H1 (cell line): ENCODE measurements at regions not wholly inside any gene's neighbourhood (a gene's known extent, or its start where the extent isn't known, plus 50 kb on each side); places are given as distances from the start of the nearest gene placed in this dataset.

ENCODE experiments used
- CHD2 ChIP-seq: IDR thresholded peaks from 2 replicates; pipeline ENCODE4 v1.6.1; 2012; ENCODE audit warnings: low read length, improper control_type of control experiment
- NANOG ChIP-seq: IDR thresholded peaks from 2 replicates; pipeline ENCODE4 v1.6.1; 2011; ENCODE audit warnings: low read length, low read depth, mild to moderate bottlenecking, inconsistent platforms; ENCODE audit not compliant: insufficient read depth, poor library complexity, severe bottlenecking
- POLR2A ChIP-seq, 2 experiments: IDR thresholded peaks; 1 replicate in 1 of 2; 2 replicates in 1 of 2; pipeline ENCODE4 v1.6.1; 2011; ENCODE audit warnings: low read depth in 2 of 2, low read length in 2 of 2, mild to moderate bottlenecking in 2 of 2; ENCODE audit errors: control extremely low read depth in 1 of 2
- POLR2AphosphoS5 ChIP-seq: IDR thresholded peaks from 2 replicates; pipeline ENCODE4 v1.6.1; 2011; ENCODE audit warnings: low read depth, low read length
- POU5F1 ChIP-seq: IDR thresholded peaks from 2 replicates; pipeline ENCODE4 v1.6.1; 2011; ENCODE audit warnings: low read depth, mild to moderate bottlenecking, low read length, moderate library complexity
- RAD21 ChIP-seq, 2 experiments: IDR thresholded peaks in 1 of 2; conservative IDR thresholded peaks in 1 of 2; 2 replicates each; pipeline ENCODE4 v1.6.1; 2011; ENCODE audit warnings: low read depth in 2 of 2, low read length in 2 of 2, improper control_type of control experiment in 1 of 2, inconsistent platforms in 1 of 2, mild to moderate bottlenecking in 1 of 2, moderate library complexity in 1 of 2
- SAP30 ChIP-seq: fragments of 300-600 bp; sonication (generic); IDR thresholded peaks from 2 replicates; pipeline ENCODE4 v1.7.1; 2012; ENCODE audit warnings: low read length, moderate library complexity, mild to moderate bottlenecking, inconsistent platforms; ENCODE audit not compliant: insufficient read depth, insufficient replicate concordance
- SP1 ChIP-seq: IDR thresholded peaks from 2 replicates; pipeline ENCODE4 v1.6.1; 2011; ENCODE audit warnings: low read depth, low read length
- SP4 ChIP-seq: IDR thresholded peaks from 2 replicates; pipeline ENCODE4 v1.6.1; 2012; ENCODE audit warnings: low read length, inconsistent platforms
- SUZ12 ChIP-seq: fragments of 200-600 bp; sonication (generic); IDR thresholded peaks from 2 replicates; pipeline ENCODE4 v1.6.1; 2012; ENCODE audit warnings: mild to moderate bottlenecking, inconsistent platforms, low read length, moderate library complexity, mixed read lengths
- YY1 ChIP-seq: IDR thresholded peaks from 2 replicates; pipeline ENCODE4 v1.6.1; 2011; ENCODE audit warnings: low read depth, mild to moderate bottlenecking, low read length
- TF ChIP-seq, protein P1 (sequence below): fragments of 300-600 bp; sonication (generic); IDR thresholded peaks from 2 replicates; pipeline ENCODE4 v1.7.1; 2012; ENCODE audit warnings: low read length, moderate library complexity, mild to moderate bottlenecking, inconsistent platforms; ENCODE audit not compliant: insufficient replicate concordance

GRCh38 chr3:16072420-16073110, 101.9 kb upstream of the GALNT15 start (continued):
- TF ChIP-seq, protein P1, sequence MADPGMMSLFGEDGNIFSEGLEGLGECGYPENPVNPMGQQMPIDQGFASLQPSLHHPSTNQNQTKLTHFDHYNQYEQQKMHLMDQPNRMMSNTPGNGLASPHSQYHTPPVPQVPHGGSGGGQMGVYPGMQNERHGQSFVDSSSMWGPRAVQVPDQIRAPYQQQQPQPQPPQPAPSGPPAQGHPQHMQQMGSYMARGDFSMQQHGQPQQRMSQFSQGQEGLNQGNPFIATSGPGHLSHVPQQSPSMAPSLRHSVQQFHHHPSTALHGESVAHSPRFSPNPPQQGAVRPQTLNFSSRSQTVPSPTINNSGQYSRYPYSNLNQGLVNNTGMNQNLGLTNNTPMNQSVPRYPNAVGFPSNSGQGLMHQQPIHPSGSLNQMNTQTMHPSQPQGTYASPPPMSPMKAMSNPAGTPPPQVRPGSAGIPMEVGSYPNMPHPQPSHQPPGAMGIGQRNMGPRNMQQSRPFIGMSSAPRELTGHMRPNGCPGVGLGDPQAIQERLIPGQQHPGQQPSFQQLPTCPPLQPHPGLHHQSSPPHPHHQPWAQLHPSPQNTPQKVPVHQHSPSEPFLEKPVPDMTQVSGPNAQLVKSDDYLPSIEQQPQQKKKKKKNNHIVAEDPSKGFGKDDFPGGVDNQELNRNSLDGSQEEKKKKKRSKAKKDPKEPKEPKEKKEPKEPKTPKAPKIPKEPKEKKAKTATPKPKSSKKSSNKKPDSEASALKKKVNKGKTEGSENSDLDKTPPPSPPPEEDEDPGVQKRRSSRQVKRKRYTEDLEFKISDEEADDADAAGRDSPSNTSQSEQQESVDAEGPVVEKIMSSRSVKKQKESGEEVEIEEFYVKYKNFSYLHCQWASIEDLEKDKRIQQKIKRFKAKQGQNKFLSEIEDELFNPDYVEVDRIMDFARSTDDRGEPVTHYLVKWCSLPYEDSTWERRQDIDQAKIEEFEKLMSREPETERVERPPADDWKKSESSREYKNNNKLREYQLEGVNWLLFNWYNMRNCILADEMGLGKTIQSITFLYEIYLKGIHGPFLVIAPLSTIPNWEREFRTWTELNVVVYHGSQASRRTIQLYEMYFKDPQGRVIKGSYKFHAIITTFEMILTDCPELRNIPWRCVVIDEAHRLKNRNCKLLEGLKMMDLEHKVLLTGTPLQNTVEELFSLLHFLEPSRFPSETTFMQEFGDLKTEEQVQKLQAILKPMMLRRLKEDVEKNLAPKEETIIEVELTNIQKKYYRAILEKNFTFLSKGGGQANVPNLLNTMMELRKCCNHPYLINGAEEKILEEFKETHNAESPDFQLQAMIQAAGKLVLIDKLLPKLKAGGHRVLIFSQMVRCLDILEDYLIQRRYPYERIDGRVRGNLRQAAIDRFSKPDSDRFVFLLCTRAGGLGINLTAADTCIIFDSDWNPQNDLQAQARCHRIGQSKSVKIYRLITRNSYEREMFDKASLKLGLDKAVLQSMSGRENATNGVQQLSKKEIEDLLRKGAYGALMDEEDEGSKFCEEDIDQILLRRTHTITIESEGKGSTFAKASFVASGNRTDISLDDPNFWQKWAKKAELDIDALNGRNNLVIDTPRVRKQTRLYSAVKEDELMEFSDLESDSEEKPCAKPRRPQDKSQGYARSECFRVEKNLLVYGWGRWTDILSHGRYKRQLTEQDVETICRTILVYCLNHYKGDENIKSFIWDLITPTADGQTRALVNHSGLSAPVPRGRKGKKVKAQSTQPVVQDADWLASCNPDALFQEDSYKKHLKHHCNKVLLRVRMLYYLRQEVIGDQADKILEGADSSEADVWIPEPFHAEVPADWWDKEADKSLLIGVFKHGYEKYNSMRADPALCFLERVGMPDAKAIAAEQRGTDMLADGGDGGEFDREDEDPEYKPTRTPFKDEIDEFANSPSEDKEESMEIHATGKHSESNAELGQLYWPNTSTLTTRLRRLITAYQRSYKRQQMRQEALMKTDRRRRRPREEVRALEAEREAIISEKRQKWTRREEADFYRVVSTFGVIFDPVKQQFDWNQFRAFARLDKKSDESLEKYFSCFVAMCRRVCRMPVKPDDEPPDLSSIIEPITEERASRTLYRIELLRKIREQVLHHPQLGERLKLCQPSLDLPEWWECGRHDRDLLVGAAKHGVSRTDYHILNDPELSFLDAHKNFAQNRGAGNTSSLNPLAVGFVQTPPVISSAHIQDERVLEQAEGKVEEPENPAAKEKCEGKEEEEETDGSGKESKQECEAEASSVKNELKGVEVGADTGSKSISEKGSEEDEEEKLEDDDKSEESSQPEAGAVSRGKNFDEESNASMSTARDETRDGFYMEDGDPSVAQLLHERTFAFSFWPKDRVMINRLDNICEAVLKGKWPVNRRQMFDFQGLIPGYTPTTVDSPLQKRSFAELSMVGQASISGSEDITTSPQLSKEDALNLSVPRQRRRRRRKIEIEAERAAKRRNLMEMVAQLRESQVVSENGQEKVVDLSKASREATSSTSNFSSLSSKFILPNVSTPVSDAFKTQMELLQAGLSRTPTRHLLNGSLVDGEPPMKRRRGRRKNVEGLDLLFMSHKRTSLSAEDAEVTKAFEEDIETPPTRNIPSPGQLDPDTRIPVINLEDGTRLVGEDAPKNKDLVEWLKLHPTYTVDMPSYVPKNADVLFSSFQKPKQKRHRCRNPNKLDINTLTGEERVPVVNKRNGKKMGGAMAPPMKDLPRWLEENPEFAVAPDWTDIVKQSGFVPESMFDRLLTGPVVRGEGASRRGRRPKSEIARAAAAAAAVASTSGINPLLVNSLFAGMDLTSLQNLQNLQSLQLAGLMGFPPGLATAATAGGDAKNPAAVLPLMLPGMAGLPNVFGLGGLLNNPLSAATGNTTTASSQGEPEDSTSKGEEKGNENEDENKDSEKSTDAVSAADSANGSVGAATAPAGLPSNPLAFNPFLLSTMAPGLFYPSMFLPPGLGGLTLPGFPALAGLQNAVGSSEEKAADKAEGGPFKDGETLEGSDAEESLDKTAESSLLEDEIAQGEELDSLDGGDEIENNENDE = no peak
- no peak for TF ChIP-seq SP4
- TF ChIP-seq POLR2AphosphoS5 = no peak
- no peak for TF ChIP-seq POLR2A (IDR thresholded peaks at IDR 0.05; ENCODE audit: control extremely low read depth in 1 of 2, low read depth in 2 of 2, low read length in 2 of 2)
- TF ChIP-seq POU5F1 = no peak
- no peak for TF ChIP-seq RAD21 (IDR thresholded peaks at IDR 0.05 in 1 of 2, conservative IDR thresholded peaks at IDR 0.05 in 1 of 2; ENCODE audit: low read depth in 2 of 2, low read length in 2 of 2)
- no peak for TF ChIP-seq YY1
- TF ChIP-seq SP1 = no peak
- TF ChIP-seq NANOG = no peak
- TF ChIP-seq SAP30 = no peak
- no peak for TF ChIP-seq CHD2
- TF ChIP-seq SUZ12 = no peak
